GM12878 (cell line): ENCODE measurements at regions not wholly inside any gene's neighbourhood (a gene's known extent, or its start where the extent isn't known, plus 50 kb on each side); places are given as distances from the start of the nearest gene placed in this dataset.

Source experiments
- ATAC-seq: fragments of 200-7000 bp; cut with Tn5 transposase; 3 replicates; pipeline ENCODE4 v1.9.1; 2020; ENCODE audit warnings: mild to moderate bottlenecking, moderate library complexity
- BruUV-seq: library from RNA; stranded (reverse); fragments of 400-500 nt; replicated peaks from 2 replicates; lab custom pipeline; 2021; lab: Mats Ljungman, UMichigan
- CTCF ChIA-PET: fragments of 300-600 bp; sonication (Branson Sonifier 250); formaldehyde crosslinking; extraction: SDS; loops from one replicate; lab custom pipeline; 2021; ENCODE audit warnings: inconsistent platforms; lab: Yijun Ruan, JAX
- POLR2A ChIA-PET: fragments of 350-600 bp; formaldehyde crosslinking; extraction: SDS; loops from one replicate; lab custom pipeline; 2021; ENCODE audit warnings: inconsistent platforms; lab: Charles Lee
- RAD21 ChIA-PET: fragments of 300-600 bp; sonication (Branson Sonifier 250); formaldehyde crosslinking; loops from one replicate; lab custom pipeline; 2023; ENCODE audit warnings: antibody characterized with exemption; ENCODE audit not compliant: unreplicated experiment; lab: Charles Lee
- SMC1A ChIA-PET: fragments of 300-600 bp; sonication (Branson Sonifier 250); formaldehyde crosslinking; loops from one replicate; lab custom pipeline; 2023; ENCODE audit not compliant: unreplicated experiment, uncharacterized antibody; lab: Charles Lee
- DNase-seq: peaks from one replicate; pipeline ENCODE4 v3.0.0-alpha.2; 2011; ENCODE audit warnings: low read depth, low spot score
- FAIRE-seq: peaks from 3 replicates; lab custom pipeline; 2011; peaks lifted over from hg19 to GRCh38; lab: Jason Lieb, UNC
- H2AFZ ChIP-seq: 2 replicates; pipeline ENCODE4 v1.6.0; 2011; ENCODE audit warnings: low read depth, low read length, control low read depth; ENCODE audit not compliant: control insufficient read depth
- H3K27ac ChIP-seq: 2 replicates; pipeline ENCODE4 v1.5.1; 2011; ENCODE audit warnings: control low read depth; ENCODE audit not compliant: control insufficient read depth, insufficient read depth
- H3K27me3 ChIP-seq, 2 experiments: replicated peaks in 1 of 2; 2 replicates each; pipeline versions ENCODE4 v1.6.0 to v1.6.1; 2011; ENCODE audit warnings: low read length in 1 of 2; ENCODE audit not compliant: control insufficient read depth in 2 of 2, insufficient read depth in 2 of 2
- H3K36me3 ChIP-seq, 2 experiments: 2 replicates each; pipeline ENCODE4 v1.5.1; 2011; ENCODE audit warnings: low read length in 1 of 2; ENCODE audit not compliant: control insufficient read depth in 2 of 2, insufficient read depth in 2 of 2
- H3K4me1 ChIP-seq: 2 replicates; pipeline ENCODE4 v1.6.1; 2011; ENCODE audit warnings: mild to moderate bottlenecking, low read length, moderate library complexity, mixed read lengths; ENCODE audit not compliant: control insufficient read depth, insufficient read depth
- H3K4me2 ChIP-seq: 2 replicates; pipeline ENCODE4 v1.6.0; 2011; ENCODE audit warnings: control low read depth; ENCODE audit not compliant: control insufficient read depth, insufficient read depth
- H3K4me3 ChIP-seq: fragments of 200-600 bp; sonication (generic); 2 replicates; pipeline ENCODE4 v1.5.1; 2016
- H3K79me2 ChIP-seq: 2 replicates; pipeline ENCODE4 v1.6.0; 2011; ENCODE audit warnings: low read length; ENCODE audit not compliant: control insufficient read depth, insufficient read depth
- H3K9ac ChIP-seq: 2 replicates; pipeline ENCODE4 v1.8.0; 2011; ENCODE audit warnings: low read length, control low read depth, mixed read lengths; ENCODE audit not compliant: control insufficient read depth, insufficient read depth
- H3K9me3 ChIP-seq: replicated peaks from 3 replicates; pipeline ENCODE4 v1.5.1; 2011; ENCODE audit warnings: mild to moderate bottlenecking, low read length; ENCODE audit not compliant: control insufficient read depth, insufficient read depth
- H4K20me1 ChIP-seq: 2 replicates; pipeline ENCODE4 v1.6.0; 2011; ENCODE audit not compliant: control insufficient read depth, insufficient read depth
- CREB1 ChIP-seq: IDR thresholded peaks from 2 replicates; pipeline ENCODE4 v1.6.1; 2012; ENCODE audit warnings: low read depth, mild to moderate bottlenecking, inconsistent platforms
- ELK1 ChIP-seq: IDR thresholded peaks from 2 replicates; pipeline ENCODE4 v1.6.1; 2012; ENCODE audit warnings: low read depth, low read length, improper control_type of control experiment
- KLF5 ChIP-seq: fragments of 450-650 bp; IDR thresholded peaks from 2 replicates; pipeline ENCODE4 v1.6.1; 2014; ENCODE audit warnings: mild to moderate bottlenecking; ENCODE audit not compliant: partially characterized antibody
- NFXL1 ChIP-seq: fragments of 450-650 bp; IDR thresholded peaks from 2 replicates; pipeline ENCODE4 v1.6.1; 2017; ENCODE audit warnings: antibody characterized with exemption, mild to moderate bottlenecking, borderline replicate concordance
- NR2F1 ChIP-seq: fragments of 450-650 bp; conservative IDR thresholded peaks from 2 replicates; pipeline ENCODE4 v1.6.1; 2017; ENCODE audit warnings: mild to moderate bottlenecking
- SPI1 ChIP-seq: IDR thresholded peaks from 2 replicates; pipeline ENCODE4 v1.6.1; 2011; ENCODE audit warnings: low read depth, mild to moderate bottlenecking, low read length, moderate library complexity, borderline replicate concordance; ENCODE audit not compliant: insufficient read depth
- TCF3 ChIP-seq: IDR thresholded peaks from 2 replicates; pipeline ENCODE4 v1.6.1; 2012; ENCODE audit warnings: low read depth, mild to moderate bottlenecking, low read length, borderline replicate concordance; ENCODE audit not compliant: insufficient read depth
- ZNF217 ChIP-seq: fragments of 450-650 bp; IDR thresholded peaks from 2 replicates; pipeline ENCODE4 v1.6.1; 2017; ENCODE audit warnings: antibody characterized with exemption, mild to moderate bottlenecking
- ZNF592 ChIP-seq: fragments of 450-650 bp; IDR thresholded peaks from 2 replicates; pipeline ENCODE4 v1.6.1; 2017; ENCODE audit warnings: mild to moderate bottlenecking, moderate library complexity
- WGBS: methylation state at CpG from one replicate; pipeline ENCODE4 v1.1.6; 2016; ENCODE audit warnings: low lambda C conversion rate; ENCODE audit not compliant: insufficient replicate concordance, insufficient coverage; ENCODE audit errors: missing lambda C conversion rate; 5-methylcytosine and 5-hydroxymethylcytosine counted together
- in situ Hi-C: fragments of 300-500 bp; cut with MboI; formaldehyde crosslinking; loops from 9 replicates; pipeline ENCODE4 v1.14.3; 2018; ENCODE audit warnings: mixed read lengths
- intact Hi-C: fragments of 100-400 bp; cut with micrococcal nuclease; formaldehyde crosslinking; loops from one replicate; pipeline ENCODE4 v1.14.2; 2022; ENCODE audit not compliant: unreplicated experiment

- RAD21 ChIA-PET: no interaction called here
- Histone ChIP-seq H3K27me3 (no peaks in the 10 kb centered on the region), H3K79me2 (no peaks in the 10 kb centered on the region), H3K27ac (no peak overlapping the region), H4K20me1 (no peaks in the 10 kb centered on the region), H3K4me1 (no peaks in the 10 kb centered on the region), H3K36me3 (no peaks in the 10 kb centered on the region), H2AFZ (no peak overlapping the region), H3K9me3 (no peaks in the 10 kb centered on the region), H3K4me2 (no peak overlapping the region), H3K4me3 (no peak overlapping the region), H3K9ac (no peak overlapping the region)
- ATAC-seq (no peak), DNase-seq (no peak), FAIRE-seq (no peak)
- POLR2A ChIA-PET: no interaction called here
- no TSS peak for BruUV-seq
- in situ Hi-C loops (no loop called here), intact Hi-C loops (no loop called here)
- SMC1A ChIA-PET: interaction anchor here (0.8 to 1.5 kb wide), 3 partner anchors 10 to 42 kb away, joined by 3 to 5 read pairs (median 3); no protein-coding TSS in a partner anchor
- CTCF ChIA-PET: no interaction called here
- TF ChIP-seq ELK1 (no peak), SPI1 (no peak), KLF5 (no peak), CREB1 (no peak), ZNF217 (no peak), ZNF592 (no peak), NFXL1 (no peak), TCF3 (no peak), NR2F1 (no peak)
- WGBS: 35% methylated on average over 1 of the region's 1 CpG
Measured at GRCh38 chr5:123856766-123857165, 344.8 kb downstream of the CSNK1G3 start.
